Fibroblast of skin of scalp (primary cell): ENCODE measurements at regions not wholly inside any gene's neighbourhood (a gene's known extent, or its start where the extent isn't known, plus 50 kb on each side); places are given as distances from the start of the nearest gene placed in this dataset.

ENCODE experiments used
- DNase-seq: peaks from one replicate; pipeline ENCODE4 v3.0.0-alpha.2; 2013

DNA sequence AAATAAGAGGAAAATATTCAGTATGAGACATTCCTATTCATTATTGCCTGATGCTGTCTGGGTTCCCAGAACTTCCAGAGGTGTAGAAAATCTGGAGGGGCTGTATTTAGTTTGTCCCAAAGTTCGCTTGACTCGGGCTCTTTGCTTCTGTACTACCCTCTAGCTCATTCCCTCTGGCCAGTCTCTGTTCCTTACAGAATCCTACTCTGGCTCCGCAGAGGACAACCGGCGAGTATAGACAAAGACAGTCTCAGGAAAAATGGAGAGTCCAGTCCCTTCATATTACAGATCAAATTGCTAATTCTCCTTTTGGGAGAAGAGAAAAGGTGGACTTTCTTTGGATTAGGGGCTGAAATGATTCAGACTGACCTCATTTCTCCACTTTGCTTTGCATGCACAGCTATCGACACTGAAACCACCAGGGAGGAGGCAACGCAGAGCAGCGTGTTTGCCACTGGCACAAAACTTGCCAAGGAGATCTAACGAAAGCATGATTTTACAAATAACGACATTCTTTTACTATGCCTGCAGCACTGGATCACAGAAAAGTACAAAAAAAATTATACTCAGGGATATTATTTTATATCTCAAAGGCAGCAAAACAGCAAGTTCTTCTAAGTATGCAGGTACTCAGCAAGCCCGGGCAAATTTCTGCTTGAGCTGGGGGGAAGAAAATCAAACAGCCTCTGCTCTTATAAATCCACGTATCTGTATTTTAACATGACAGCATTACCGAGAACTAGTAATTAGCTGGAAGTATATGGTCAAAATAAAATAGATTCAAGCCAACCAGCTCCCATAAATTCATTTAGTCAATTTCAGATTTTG lies 279.7 kb downstream of the NPR3 start:
- no peak for DNase-seq

DNA sequence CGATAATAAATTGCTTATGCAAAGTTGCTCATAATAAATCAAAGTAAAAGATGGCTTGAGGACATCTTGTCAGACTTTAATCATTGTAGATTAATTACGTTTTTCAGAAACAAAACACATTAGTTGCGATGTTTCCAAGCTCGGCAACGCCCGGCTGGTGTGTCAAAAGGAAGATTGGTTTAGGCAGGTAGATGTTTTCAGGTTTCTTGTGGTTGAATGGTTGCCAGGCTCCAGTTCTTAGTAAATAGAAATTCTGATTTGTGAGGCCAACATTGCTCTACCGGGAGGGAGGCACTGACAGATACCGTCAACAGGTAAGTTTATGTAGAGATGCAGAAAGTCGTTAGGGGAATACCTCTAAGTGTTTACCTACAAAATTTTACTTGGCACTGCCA lies 280.3 kb downstream of the NPR3 start:
- DNase-seq, result no peak

- DNase-seq, result no peak
Observed at GRCh38 chr5:32996336-32996735, 285.2 kb downstream of the NPR3 start.

GRCh38 chr5:33008751-33009418 lies 297.8 kb downstream of the NPR3 start:
- DNase-seq, result no peak

DNA sequence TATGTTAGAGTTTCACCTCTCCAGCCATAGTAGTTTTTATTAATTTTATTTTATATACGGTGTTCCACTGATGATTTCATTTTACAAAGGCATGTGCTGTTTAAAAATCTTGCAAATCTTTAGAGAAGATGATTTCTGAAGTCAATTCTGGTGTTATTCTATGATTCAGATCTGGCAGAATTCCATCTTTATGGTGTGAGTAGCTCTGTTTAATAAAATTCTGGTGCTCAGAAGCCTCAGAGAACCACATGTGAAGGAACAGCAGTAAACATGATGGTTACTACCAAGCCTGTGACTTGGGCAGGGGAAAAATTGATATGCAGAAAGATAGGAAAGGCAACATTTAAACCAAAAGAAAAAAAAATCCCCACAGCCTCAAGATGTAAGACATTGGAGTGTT lies 299.7 kb downstream of the NPR3 start:
- peak; percentile 75 for DNase-seq

GRCh38 chr5:33011801-33012200 lies 300.7 kb downstream of the NPR3 start:
- no peak for DNase-seq

DNA sequence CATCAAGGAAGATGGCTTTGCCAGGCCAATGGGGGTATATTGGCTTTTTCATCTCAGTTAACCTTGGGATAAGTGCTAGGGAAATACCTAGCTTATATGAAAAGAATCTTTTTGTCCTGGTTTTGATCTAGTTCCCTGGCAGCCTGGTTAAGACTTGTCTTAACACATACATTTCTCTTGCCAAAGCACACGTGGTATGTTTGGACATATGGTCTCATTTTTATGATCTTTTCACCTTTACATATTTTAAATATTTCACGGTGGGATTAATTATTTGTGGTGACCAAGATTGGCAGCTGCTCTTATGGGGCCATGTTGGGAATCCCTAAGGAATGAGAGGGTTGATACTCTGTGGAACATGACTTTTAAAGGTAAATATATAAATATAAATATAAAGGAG lies 312.5 kb downstream of the NPR3 start:
- DNase-seq, result peak; percentile 57

DNA sequence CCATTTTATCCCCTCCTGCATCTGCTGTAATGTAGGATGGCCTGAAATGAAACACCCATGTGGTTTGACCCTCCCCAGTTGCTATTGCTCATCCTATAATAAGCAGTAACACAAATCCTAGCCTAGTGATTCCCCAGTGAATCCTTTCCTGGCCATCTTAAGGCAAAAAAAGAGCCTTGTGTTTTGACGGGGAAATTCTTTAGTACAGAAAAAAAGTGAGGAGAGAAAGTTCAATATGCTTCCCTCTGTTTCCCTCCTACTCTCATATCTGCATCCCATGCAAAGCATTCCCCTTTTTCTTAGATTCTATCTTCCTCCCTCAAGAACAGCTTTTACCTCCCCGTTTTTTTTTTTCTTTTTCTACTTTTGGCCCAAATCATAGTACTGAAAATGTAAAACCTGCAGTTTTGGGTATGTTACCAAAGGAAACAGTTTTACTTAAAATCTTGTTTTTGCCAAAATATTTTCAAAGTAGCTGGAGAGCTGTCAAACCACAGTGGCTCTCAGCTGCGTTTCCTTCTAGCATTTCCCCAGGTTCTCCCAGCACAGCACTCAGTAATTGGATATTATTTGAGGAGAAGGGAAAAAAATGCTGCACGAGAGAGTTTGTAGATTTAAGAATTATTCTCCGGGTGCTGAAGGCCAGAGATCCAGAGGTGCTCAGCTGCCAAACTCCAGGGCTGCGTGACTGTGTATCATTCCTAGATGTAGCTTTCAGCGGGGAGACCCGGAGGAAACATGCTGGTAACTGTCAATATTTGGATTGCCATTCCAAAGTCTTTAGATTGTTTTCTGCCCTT lies 321.4 kb downstream of the NPR3 start:
- peak; percentile 93 for DNase-seq

DNA sequence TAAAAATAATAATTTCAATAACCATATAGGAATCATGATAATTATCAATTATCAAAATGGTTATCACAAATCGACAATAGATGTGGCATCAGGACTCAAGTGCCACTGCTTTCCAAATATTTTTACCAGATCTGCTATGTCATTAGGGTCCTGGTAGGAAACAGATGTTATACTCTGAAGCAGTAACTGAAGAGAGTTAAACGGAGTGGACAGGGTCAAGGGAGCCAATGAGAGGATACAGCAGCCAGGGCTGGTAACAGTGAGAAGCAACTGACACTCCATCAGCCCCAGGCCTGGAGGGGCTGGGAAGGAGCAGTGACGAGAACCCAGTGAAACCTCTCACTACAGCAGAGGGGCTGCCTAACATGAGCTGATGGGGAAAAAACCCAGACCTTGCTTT lies 322.4 kb downstream of the NPR3 start:
- DNase-seq, result no peak

DNA sequence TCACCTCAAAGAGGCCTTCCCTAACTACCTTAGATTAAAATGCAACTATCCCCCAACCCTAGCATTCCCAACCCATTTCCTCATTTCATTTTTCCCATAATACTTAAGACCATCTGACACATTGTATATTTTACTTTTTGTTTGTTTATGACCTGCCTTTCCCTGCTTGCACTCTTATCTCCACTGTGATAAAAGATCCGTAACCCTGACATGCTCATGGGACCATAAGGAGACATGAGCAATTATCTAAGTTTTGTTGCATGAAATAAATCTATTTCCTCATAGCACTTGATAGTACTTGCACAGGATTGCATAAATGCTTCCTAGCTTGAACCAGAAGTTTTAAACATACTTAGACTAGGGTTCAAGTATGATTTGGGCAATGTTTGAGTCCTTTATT lies 323.7 kb downstream of the NPR3 start:
- no peak for DNase-seq

DNA sequence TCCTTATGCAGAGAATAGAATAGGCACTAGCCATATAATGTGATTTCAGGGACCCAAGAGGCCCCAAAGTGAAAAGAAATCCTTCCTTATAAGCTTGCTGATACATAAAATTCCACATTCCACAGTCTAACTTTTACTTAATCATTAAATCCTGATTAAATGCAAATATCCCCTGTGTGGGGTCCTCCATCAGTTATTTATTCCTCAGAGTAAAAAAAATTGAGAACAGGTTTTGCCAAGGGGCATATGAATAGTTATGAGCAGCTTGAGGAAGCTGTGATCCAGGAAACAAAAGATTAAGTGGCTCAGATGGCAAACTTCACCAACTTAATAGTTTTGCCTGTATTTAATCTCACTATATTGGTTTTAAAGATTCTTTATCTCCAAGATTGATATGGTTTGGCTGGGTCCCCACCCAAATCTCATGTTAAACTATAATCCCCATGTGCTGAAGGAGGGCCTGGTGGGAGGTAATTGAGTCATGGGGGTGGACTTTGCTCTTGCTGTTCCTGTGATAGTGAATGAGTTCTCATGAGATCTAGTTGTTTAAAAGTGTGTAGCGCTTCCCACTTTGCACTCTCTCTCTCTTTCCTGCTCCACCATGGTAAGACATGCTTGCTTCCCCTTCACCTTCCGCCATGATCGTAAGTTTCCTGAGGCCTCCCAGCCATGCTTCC lies 324.9 kb downstream of the NPR3 start:
- no peak for DNase-seq

- no peak for DNase-seq
Observed at GRCh38 chr5:33037076-33037475, 326.0 kb downstream of the NPR3 start.

- no peak for DNase-seq
Observed at GRCh38 chr5:33041586-33041985, 330.5 kb downstream of the NPR3 start.

- no peak for DNase-seq
Observed at GRCh38 chr5:33043343-33043997, 332.3 kb downstream of the NPR3 start.

DNA sequence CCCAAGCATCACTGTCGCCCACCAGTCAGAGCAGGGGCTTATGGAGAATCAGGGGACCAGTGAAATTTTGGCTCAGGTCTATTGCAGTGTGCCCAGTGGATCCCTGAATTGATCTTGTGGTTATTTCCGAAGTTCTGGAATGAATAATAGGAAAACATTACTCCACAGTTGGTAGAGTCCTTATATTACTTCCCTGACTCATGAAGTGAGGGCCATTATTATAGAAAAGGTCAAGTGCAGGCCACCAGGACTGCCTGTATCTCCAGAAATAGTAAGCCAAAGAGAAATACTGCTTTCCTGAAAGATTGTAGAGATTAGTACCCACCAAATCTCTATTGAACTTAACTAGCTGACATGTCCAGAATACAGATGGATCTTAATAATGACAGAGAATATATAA lies 335.0 kb downstream of the NPR3 start:
- no peak for DNase-seq

DNA sequence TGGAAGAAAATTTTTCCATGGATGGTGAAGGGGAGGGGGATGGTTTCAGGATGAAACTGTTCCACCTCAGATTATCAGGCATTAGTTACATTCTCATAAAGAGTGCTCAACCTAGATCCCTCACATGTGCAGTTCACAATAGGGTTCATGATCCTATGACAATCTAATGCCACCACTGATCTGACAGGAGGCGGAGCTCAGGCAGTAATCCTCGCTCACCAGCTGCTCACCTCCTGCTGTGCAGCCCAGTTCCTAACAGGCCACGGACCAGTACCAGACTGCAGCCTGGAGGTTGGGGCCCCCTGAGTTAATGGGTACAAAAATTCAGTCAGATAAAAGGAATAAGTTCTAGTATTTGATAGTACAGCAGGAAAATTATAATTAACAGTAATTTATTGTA lies 337.2 kb downstream of the NPR3 start:
- DNase-seq, result no peak

- DNase-seq, result peak; percentile 23
Observed at GRCh38 chr5:33049298-33049697, 338.2 kb downstream of the NPR3 start.

DNA sequence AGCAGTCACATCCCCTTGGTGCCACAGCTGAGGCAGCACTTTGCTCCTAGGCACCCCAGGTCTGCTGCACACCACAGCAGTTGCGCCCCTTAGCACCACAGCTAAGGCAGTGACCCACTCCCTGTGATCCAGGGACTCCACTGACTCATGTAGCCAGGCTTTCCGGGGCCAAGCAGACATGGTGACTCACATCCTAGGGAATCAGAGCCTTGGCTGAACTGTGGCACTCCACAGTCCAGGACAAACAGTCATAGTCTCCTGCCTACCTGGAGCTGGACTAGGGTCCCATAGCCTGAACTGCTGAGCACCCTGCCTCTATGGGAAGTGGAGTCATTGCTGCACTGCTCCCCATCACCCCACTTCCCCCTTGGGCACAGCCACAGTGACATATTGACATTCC lies 338.7 kb downstream of the NPR3 start:
- peak; percentile 91 for DNase-seq

DNA sequence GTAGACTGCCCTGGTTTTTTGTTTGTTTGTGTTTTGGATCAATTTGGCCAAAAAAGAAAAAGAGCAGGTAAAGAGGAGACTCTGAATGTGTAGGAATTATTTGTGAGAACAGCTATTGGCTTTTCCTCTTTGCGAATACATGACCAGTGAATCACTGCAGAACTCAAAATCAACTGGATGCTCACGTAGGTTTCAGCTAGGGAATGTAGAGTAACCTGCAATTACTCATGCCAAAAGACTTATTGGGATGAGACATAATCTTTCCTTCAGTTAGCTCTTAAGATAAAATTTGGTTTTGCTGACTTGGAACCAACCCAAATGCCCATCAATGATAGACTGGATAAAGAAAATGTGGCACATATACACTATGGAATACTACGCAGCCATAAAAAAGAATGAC lies 348.0 kb downstream of the NPR3 start:
- DNase-seq, result no peak

DNA sequence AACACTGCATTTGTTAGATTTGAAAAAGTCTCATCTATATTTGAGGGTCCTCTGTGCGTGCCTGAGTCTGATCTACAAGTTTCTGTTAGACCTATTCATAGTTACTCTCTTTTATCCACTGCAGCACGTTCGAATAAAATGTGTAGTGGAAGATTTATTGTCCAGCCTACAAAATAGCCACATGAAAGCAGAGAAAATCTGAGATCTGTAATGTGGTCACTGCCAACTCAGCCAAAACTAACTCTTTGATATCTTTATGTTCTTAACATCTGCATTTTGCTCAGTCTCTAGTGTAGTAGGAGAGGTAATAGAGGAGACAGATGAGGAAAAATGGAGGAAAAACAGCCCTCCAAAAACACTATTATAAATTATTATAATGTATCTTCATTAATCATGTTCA lies 354.0 kb downstream of the NPR3 start:
- no peak for DNase-seq

GRCh38 chr5:33067291-33067690 lies 356.2 kb downstream of the NPR3 start:
- no peak for DNase-seq

GRCh38 chr5:33068786-33069185 lies 357.7 kb downstream of the NPR3 start:
- no peak for DNase-seq
